ENCODE measurements at regions not wholly inside any gene's neighbourhood (a gene's known extent, or its start where the extent isn't known, plus 50 kb on each side); places are given as distances from the start of the nearest gene placed in this dataset.

GRCh38 chr1:168887381-168887780, 158.4 kb upstream of the DPT start:
- H3K9me3 ChIP-seq = no peaks in the 10 kb centered on the region
- no peaks in the 10 kb centered on the region for H3K36me3 ChIP-seq (ENCODE audit: low read depth)
- ATAC-seq = no peak
- intact Hi-C loops (cut with DNase I, micrococcal nuclease) = no loop called here
- TF ChIP-seq CTCF (IDR thresholded peaks at IDR 0.05) = no peak
- no peaks in the 10 kb centered on the region for H3K4me1 ChIP-seq (ENCODE audit: low read depth)
- DNase-seq = no peak
- H3K4me3 ChIP-seq = no peak overlapping the region

DNA sequence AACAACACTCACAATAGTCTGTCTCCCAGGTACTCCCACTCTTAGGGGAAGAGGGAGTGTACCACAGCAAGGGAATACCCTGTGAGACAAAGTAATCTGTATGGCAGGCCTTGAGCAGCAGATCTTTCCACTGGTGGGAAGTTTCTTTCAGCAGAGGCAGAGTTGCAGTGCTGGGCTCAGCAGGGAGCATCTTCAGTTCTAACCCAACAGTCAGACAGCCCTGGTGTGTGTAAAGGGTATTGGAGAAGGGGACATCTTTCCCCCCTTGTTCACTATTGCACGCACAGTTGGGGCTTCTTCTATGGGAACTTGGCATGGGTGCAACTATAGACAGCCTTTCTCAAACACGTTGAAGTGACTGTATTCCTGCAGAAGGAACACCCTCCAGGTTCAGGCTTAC, 159.4 kb upstream of the DPT start:
- no peak for ATAC-seq

GRCh38 chr1:168892931-168893330, 163.9 kb upstream of the DPT start:
- peak; percentile 39 for ATAC-seq
- no peak for DNase-seq
- intact Hi-C loops (cut with DNase I, micrococcal nuclease) = no loop called here

More for the DNA sequence above, 159.4 kb upstream of the DPT start:
- Histone ChIP-seq H3K9me3 (no peaks in the 10 kb centered on the region), H3K36me3 (ENCODE audit: low read depth) (no peaks in the 10 kb centered on the region), H3K4me1 (ENCODE audit: low read depth) (no peaks in the 10 kb centered on the region), H3K4me3 (no peak overlapping the region)
- TF ChIP-seq CTCF (IDR thresholded peaks at IDR 0.05) = no peak
- no peak for DNase-seq
- intact Hi-C loops (cut with DNase I, micrococcal nuclease) = no loop called here

GRCh38 chr1:168893359-168893801, 164.4 kb upstream of the DPT start:
- no peak overlapping the region for H3K4me3 ChIP-seq
- DNase-seq (no peak), ATAC-seq (peak; percentile 70)
- intact Hi-C loops (cut with DNase I, micrococcal nuclease) = no loop called here
- no peak for TF ChIP-seq CTCF (IDR thresholded peaks at IDR 0.05)
- H3K36me3 ChIP-seq (ENCODE audit: low read depth) = no peaks in the 10 kb centered on the region
- H3K4me1 ChIP-seq (ENCODE audit: low read depth) = no peaks in the 10 kb centered on the region
- no peaks in the 10 kb centered on the region for H3K9me3 ChIP-seq

More at GRCh38 chr1:168892931-168893330, 163.9 kb upstream of the DPT start:
- Histone ChIP-seq H3K9me3 (no peaks in the 10 kb centered on the region), H3K36me3 (ENCODE audit: low read depth) (no peaks in the 10 kb centered on the region), H3K4me3 (no peak overlapping the region), H3K4me1 (ENCODE audit: low read depth) (no peaks in the 10 kb centered on the region)
- TF ChIP-seq CTCF (IDR thresholded peaks at IDR 0.05) = no peak

DNA sequence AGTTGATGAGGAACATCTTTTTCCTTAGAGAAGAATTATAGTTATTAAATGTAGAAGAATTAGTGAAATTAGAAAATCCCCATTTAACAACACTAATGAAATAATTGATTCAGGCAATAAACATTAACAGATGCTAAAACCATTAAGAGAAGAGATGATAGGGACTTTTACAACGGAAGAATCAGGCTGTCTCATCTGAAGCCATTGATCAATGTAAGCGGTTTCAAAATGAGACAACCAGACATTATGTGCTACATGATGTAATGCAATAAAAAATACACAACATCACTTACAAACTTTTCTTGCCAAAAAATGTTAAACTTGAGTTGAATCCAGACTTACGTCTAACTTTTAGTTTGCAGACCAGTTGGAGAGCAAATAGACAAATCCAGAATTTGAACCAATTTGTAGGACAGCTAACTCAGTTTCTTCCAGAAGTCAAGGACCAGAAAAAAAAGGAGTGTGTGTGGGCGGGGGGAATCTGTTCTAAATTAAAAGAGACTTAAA, 165.4 kb upstream of the DPT start:
- H3K36me3 ChIP-seq (ENCODE audit: low read depth) = no peaks in the 10 kb centered on the region
- H3K4me3 ChIP-seq = no peak overlapping the region
- DNase-seq = no peak
- H3K9me3 ChIP-seq = no peaks in the 10 kb centered on the region
- no peak for TF ChIP-seq CTCF (IDR thresholded peaks at IDR 0.05)
- H3K4me1 ChIP-seq (ENCODE audit: low read depth) = no peaks in the 10 kb centered on the region
- no peak for ATAC-seq
- intact Hi-C loops (cut with DNase I, micrococcal nuclease) = no loop called here

DNA sequence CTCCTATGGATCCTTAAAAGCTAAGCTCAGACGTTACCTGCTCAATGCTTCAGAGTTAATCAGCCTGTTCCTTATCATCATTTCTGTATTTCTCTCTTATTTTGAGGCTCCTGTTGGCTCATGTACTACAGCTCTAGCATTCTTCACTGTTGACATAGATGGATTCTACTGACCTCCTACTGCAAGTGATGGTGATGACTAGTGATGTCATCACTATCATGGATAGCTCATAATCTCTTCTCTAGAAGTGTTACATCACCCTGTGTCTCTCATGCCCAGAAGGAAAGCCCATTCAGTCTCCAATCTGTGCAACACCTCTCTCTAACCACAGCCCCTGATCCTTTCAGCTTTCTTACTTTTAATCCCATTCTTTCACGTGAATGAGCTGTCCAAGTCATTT, 168.2 kb upstream of the DPT start:
- intact Hi-C loops (cut with DNase I, micrococcal nuclease) = no loop called here
- Histone ChIP-seq H3K9me3 (no peaks in the 10 kb centered on the region), H3K4me3 (no peak overlapping the region), H3K4me1 (ENCODE audit: low read depth) (no peaks in the 10 kb centered on the region), H3K36me3 (ENCODE audit: low read depth) (no peaks in the 10 kb centered on the region)
- ATAC-seq (no peak), DNase-seq (no peak)
- no peak for TF ChIP-seq CTCF (IDR thresholded peaks at IDR 0.05)

Data from mucosa of descending colon (tissue), 3 donors.